NCI-H2227 treated with DMSO at 0.1 percent for 48 hours (cell line): ENCODE measurements at regions not wholly inside any gene's neighbourhood (a gene's known extent, or its start where the extent isn't known, plus 50 kb on each side); places are given as distances from the start of the nearest gene placed in this dataset.
A peak's percentile ranks its signal among the peaks of the same experiment; 100 is the strongest.

Source experiments
- DNase-seq: peaks from one replicate; lab custom pipeline; 2025; lab: John Stamatoyannopoulos, UW

DNA sequence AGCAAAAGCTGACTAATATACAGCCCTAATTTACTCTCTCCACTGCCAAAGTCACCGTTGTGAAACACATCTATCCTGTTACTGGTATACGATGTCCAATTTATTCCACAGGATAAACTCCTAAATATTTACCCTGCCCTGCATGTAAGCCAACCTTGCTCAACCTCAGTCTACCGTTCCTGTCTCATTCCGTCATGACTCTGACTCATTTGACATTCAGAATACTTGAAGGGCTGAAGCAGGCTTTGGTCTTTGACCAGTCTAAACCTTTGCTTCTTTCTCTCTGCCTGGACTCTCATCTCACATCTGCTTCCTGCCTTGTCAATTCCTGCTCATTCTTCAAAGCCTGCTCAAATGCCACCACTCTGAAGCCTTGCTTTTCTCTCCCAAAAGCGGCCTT lies 157.5 kb downstream of the SCP2D1 start:
- DNase-seq = no peak

DNA sequence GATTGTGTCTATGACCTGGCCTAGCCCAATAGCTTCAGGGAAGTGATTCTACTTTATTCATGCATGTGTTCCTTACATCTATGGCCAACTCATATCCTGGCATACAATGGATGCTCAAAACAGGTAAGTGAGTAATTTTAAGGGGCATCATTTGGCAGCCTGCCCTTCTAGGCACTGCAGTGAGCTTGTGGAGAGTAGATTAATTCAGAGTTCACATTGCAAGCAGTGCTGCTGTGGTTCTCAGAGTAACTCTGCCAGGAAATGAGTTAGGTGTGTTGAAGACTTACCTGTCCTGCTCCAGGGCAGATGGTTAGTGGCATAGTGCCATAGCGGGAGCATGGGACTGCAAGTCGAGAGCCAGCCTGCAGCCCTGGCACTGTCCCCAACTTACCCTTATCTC lies 158.0 kb downstream of the SCP2D1 start:
- DNase-seq = no peak

DNA sequence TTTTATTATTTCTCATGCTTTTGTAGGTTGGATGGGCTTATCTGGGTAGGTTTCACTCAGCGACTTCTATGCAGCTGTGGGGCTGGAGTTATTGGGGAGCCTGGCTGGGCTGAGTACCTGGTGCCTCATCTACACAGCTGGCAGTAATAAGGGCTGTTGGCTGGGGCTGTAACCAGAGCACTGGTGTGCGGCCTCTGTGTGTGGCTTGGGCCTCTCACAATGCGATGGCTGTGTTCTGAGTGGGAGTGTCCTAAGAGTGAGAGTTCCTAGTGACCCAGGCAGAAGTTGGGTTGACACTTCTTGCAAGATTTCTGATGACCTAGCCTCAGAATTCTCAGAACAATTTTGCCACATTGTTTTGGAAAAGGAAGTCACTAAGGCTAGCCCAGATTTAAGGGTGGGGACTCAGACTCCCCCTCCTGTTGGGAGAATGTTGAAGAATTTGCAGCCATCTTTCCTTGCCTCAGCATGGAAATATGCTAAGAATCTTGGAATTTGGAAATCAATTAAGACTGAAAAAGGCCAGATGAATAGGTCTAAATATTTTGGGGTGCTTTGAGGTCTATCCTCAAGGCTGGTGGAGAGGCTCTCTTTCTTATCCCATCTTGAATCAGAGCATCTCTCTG lies 158.8 kb downstream of the SCP2D1 start:
- no peak for DNase-seq

DNA sequence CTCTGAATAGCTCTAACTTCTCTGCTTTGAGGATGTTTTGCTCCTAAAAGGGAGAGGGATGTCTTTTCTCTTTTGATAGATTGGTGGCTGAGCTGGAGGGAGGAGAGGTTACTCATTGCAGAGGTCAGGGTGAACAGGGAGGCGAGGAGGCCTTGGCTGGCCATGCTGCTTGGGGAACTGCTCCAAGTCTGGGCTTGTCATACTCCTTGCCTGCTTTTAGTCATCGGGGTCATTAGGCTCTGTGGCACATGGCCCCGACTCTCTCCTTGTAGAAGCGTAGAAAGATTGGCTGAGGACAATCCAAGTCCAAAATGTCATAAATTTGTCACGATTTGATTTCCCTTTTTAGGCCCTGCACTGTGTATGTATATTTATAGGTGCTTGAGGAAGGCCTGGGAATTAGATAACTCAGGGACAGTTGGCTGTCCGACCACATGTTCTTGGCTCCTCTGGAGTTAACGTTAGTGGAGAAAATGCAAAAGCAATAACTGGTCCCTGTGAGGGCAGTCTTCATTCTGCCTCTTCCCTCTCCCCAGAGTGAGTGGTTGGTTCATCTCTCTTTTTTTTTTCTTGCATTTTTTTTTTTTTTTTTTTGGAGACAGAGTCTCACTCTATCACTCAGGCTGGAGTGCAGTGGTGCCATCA lies 160.1 kb downstream of the SCP2D1 start:
- DNase-seq = no peak

DNA sequence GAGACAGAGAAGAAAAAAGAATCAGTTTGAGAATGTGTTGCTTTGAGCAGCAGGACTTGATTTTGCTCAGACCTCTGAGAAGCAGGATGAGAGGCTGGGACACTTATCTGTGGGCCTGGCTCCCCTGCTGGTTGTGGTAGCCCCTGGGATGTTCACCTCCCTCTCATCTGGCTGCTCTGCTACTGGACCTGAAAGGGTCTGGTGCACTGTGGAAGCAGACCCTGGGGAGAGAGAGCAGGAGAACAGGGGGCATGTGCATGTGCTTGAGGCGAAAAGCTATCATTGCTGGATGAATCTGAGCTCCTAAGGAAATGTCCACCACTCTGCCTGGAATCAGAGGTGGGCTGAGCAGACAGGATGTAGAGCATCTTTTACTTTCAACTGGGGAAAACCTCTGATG lies 161.1 kb downstream of the SCP2D1 start:
- DNase-seq = no peak

DNA sequence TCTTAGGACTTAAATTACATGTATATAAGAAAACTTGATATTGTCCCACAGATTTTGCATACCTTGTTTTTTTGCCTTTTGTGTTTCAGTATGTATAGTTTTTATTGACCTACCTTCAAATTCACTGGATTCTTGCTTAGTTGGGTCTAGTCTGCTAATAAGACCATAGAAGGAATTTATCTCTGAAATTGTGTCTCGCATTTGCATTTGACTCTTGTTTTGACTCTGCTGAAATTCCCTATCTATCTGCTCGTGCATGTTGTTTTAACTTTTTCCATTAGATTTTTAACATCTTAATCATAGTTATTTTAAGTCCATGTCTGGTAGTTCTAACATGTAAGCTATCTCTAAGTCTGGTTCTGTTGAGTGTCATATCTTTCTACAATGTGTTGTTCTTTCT lies 163.9 kb downstream of the SCP2D1 start:
- no peak for DNase-seq

DNA sequence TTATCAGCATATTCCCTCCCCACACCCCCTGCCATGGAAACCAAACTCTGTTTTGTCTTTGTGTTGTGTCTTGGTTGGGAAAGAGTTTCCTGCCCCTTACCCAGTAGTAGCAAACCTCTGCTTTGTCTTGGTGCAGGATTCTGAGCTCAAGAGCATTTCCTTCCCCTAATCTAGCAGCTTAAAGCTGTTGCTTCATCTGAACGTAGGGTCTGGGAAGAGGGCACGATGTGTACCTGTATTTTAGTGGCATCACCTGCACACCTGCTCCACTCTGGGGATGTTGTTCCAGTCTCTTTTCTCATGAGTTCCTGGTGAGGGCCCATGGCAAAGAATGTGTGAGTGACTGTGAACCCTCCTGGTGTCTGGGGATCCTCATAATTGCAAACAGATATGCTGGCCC lies 164.7 kb downstream of the SCP2D1 start:
- no peak for DNase-seq

DNA sequence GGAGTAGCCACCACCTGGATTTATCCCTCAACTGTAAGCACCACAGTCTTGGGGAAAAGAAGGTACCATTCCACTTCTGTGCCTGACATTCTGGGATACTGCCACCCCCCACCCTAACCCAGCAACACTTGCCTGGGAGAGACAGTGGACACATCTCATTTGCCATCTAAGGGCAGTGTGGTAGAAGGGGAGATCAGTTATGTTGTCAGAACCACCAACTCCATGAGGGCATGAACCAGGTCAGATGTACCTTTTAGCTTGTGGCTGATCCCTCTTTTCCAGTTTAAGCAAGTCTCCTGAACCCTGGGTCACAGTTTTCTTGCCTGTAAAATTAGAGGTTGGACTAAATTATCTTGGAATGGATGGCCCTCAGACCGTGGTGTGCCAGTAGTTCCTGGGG lies 165.5 kb downstream of the SCP2D1 start:
- DNase-seq = no peak

DNA sequence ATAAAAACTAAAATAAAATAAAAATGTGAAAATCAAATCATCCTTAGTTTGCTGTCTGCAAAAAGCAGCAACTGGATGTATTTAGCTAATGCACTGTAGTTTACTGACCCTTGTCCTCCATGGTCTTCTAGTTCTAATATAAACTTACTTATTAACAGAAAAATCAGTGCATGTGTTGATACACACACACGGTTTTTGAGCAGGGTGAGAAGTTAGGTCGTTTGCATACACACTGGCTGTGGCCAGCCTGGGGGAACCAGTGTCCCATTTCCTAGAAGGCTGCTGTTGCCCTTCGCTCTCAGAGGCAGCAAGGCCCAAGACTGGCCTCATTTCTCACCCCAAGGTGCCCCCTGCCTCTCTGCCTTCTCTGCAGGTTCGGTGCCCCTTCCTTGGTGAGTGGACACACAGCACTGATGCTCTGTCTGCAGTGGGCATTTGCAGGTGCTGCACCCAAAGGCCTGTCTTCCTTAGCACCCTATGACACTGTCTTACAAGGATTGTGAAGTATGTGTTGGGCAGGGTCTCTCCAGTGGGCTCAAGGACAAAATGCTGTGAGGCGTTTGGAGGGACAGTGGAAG lies 168.5 kb downstream of the SCP2D1 start:
- no peak for DNase-seq

DNA sequence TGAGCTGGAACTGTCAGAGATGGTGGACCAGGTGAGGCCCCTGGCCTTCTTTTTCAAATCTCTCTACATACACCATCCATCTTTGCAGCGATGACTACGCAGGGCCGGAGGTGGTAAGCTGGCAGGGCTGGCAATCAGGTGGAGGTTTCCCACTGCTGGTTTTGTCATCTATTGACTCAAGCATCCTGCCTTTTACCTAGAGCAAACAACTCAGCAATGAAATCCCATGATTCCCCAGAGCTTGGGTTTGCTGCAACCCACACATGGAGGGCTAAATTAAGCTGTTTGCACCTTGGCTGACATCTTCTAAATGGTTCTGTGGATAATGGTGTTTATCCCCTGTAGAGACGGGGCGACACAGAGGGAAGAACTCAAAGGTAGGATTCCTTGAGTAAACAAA lies 170.2 kb downstream of the SCP2D1 start:
- peak; percentile 57 for DNase-seq

DNA sequence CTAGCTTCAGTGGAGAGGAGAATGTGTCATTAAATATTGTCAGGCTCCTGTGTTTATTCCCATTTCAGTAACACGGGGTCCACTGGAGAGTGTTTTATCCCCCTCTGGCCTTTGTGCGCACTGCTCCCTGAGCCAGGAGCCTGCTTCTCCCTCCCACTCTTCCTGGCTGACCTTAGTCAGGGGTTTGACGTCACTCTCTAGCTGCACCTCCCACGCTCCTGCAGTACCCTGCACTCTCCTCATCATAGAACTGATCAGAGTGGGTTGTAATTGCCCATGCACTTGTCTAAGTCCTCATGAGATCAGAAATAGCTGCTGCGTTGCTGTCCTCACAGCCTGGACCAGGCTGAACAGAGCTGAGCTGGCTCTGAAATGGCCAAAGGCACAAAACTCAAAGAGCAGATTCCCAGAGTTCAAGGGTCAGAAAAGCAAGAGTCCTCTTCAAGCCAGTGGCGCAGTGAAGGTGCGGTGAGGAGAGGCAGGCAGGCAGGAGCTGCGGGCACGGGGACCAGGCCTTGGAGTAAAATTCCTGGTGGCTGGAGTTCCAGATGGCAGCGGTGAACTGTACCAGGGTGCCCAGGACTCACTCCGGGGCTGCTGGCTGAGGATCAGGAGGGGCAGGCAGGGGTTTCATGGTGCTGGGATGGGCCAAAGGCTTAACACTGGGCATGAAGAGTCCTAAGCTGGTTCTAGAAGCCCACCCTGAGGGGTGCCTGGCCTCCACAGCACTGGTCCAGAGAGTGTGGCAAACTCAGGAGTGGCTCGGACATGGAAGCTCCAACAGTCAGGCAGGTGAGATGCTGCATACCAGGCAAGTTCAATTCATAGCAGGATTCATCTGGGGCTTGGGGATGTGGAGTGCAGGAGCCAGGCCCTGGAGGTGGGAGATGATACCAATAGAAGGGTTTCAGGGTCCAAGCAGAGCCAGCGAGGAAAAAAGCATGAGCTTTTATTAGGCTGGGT lies 170.9 kb downstream of the SCP2D1 start:
- peak; percentile 75 for DNase-seq

DNA sequence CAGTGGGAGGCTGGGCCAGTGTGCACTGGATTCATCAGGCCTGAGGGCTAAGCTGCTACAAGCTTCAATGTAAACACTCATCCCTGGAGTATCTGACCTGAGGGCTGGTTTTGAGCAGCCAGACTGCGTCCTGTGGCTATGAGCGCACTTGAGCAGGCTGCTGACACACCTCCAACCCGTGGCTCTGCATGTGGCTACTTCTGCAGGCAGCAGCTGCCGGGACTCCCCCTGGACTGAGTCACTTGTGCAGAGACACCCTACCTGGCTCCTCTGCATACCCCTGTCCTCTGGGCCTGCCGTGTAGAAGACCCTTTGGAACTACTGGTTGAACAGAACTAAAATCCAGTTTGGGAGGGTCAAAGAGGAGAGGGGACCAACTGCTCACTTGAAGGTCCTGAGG lies 172.0 kb downstream of the SCP2D1 start:
- DNase-seq = no peak

DNA sequence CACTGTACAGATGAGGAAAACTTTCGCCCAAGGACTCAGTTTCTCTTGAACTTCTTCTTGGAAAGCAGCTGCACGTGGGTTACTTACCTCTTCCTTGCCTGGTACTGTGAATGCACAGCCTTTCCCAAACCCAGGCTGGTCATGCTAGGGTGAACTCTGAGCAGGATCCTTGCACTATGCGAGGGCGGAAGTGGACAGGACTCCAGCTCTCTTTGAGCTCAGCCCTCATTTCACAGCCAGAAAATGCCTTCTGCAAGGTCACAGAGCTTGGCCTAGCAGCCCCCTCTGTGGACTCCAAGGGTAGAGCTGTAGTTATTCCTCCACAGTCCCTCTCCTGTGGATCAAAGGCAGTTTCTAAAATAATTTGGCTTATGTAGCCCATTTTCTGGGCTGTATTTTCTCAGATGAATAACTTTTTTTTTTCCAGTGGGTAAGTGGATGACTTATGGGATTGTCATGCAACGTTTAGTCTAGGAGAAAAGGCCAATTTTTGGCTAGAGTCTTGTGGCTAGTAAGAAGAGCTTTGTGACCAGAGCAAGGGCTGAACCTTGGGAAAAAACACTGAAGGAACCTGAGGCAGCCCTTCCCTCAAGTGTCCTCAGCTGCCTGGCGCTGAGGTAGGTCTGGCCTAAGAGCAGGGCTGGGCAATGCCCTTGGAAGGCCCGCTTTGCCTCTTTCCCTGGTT lies 172.7 kb downstream of the SCP2D1 start:
- no peak for DNase-seq

DNA sequence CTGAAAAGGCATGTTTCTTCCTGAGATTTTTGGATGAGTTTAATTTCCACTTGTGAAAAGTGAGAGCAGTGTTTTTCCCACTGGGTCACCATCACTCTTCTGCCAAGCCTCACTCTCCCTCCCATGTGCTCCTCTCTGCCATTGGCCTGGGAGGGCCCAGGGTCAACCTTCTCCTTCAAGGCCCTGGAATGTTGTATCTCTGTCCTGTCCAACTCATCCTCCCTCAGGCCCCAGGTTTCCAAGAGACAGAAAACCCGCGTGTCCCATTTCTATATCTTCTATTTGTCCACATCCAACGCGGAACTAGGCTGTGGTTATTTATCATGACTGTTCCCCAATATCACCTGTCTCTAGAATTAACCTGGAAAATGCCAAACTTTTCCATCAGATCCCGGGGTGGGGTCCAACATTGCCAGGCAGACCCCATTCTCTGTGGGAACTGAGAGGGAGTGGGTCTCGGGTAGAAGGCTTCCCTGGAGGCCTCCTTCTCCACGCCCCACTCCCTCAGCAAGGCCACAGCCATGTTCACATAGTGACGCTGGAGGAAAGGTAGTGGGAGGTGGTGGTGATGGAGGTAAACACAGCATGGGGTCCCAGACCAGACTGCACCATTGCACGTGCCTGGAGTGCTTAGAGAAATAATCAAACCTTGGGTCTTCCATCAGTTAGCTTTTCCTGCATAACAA lies 173.5 kb downstream of the SCP2D1 start:
- no peak for DNase-seq

DNA sequence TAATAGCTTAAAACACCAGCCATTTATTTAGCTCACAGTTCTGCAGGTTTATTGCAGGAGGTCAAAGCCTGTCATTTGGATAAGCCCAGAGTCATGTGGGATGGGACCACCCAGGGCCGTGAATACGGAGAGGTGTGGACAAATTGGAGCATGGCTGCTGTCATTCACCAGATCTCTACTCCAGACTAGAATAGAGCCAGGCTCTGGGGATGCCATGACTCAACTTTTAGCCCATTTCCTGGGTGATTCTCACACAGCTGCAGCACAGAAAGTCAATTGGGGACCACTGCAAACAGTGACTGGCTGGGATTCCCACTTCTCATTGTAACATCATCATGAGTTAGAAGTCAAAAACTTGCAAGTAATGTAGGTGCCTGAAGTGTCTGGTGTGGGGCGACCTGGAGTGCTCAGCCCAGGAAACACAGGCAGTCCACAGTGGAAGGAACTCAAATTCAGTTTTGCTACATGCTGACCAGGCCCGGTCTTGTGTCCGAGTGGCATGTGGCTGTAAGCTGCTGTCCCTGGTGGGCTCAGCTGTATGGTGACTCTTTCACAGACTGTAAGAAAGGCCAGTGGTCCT lies 174.3 kb downstream of the SCP2D1 start:
- DNase-seq = no peak

DNA sequence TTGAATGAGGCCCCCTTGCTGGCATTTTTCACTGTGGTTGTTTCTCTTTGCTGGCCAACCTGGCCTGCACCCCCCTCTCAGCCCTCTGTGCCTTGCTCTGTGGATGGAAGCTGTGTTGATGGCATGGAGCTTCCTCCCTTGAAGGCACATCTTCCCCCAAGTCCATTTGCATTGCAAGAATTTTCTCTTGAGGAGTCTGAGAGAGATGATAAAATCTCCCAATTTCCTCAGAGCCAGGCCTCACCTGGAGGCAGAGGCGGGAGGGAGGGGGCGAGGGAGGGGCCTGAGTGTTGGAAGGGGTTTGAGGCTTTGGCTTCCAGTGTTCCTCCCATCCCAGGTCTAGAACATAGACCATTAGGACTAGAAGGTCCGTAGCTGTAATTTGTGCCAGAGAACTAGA lies 175.1 kb downstream of the SCP2D1 start:
- DNase-seq = no peak

DNA sequence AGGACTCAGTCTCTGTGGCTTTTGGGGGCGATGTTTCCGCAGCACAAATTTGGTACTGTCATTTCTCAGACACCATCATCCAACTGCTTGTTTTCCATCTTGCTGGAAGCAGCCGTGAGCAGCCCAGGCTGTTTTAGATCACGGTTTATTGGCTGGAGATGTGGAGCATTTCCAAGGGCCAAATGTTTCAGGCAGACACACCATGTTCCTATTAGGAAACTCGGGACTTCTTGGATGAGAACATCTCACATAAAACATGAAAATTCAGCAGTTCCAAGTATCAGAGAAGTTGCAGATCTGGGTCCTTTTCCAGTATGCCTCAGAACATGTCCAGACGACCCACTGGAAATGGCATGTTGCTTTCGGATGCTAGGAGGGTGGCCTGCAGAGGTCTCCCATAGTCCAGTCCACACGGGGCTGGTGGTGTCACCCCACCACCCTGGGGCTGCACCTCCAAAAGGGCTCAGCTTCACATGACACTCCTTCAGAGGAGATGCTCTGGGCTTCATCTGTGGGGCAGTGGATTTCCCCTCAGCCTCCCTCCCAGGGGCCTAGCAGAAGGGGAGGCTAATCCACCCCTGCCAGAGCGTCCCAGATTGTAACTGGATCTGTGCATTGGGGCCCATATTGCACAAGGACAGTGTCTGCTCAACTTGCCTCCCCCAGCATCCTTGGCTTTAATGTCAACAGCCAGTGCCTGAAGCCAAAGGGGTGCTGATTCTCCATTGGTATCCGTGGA lies 176.3 kb downstream of the SCP2D1 start:
- no peak for DNase-seq

DNA sequence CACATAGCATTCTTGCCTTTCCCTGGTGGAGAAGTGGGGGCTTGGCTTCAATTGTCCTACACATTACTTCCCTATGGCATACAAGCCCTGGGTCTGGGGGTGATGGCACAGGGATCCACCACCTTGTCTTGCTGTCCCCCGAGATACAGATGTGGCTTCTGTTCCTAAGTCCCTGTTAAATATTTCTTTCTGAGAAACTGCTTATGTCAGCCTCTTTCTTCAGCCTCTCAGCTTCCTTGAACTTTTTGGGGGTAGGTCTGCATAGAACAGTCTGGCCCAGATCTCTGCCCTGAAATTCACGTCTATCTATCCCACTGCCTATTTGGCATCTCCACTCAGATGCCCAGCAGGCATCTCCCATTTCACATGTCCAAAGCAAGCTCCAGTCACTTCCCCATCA lies 177.4 kb downstream of the SCP2D1 start:
- no peak for DNase-seq

DNA sequence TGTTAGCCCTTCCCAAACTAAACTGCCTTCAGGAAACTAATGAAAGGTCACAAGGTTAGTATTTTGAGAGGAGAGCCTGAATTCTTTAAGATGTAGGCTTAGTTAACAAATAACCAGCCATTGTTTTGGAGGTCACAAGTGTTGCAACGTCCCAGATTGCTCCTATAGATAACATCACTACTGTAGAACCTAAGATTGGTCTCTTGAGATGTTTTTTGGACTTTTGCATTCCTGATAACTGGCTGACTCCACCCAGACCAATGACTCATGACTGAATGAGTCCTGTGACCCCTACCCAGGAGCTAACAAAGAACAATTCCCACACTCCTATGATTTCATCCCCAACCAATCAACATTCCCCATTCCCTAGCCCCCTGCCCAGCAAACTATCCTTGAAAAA lies 178.8 kb downstream of the SCP2D1 start:
- DNase-seq = no peak

DNA sequence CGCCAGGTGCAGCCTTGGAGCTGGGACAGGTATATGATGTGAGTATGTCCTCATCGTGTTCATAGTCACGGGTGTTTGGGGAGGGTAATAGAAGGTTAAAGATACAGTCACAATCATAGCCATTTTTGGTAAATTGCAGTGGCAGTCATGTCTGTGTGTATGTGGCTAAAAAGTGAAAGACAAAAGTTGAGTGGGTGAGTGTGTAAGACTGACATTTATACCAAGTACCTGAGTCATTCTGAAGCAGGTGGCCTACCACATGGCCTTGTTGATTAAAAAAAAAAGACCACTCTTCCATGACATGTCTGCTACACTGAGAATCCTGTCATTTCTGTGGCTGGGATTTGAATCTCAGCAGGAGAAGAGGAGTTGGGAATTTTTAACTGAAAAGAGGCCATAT lies 181.9 kb downstream of the SCP2D1 start:
- no peak for DNase-seq
